ENCODE measurements at regions not wholly inside any gene's neighbourhood (a gene's known extent, or its start where the extent isn't known, plus 50 kb on each side); places are given as distances from the start of the nearest gene placed in this dataset.

- no peak for TF ChIP-seq CTCF (conservative IDR thresholded peaks at IDR 0.05; ENCODE audit: low read depth, low read length)
- TF ChIP-seq EZH2 (IDR thresholded peaks at IDR 0.05; ENCODE audit: borderline replicate concordance, low read depth, low read length, poor library complexity, severe bottlenecking): no peak
Measured at GRCh38 chr6:125587666-125588632, 161.5 kb upstream of the HEY2 start.
